ENCODE measurements at regions not wholly inside any gene's neighbourhood (a gene's known extent, or its start where the extent isn't known, plus 50 kb on each side); places are given as distances from the start of the nearest gene placed in this dataset.
"Not testable (repeated sequence)": the region's sequence is repeated elsewhere in the genome, so short reads cannot be mapped to it uniquely, and the experiment has no call there.

DNA sequence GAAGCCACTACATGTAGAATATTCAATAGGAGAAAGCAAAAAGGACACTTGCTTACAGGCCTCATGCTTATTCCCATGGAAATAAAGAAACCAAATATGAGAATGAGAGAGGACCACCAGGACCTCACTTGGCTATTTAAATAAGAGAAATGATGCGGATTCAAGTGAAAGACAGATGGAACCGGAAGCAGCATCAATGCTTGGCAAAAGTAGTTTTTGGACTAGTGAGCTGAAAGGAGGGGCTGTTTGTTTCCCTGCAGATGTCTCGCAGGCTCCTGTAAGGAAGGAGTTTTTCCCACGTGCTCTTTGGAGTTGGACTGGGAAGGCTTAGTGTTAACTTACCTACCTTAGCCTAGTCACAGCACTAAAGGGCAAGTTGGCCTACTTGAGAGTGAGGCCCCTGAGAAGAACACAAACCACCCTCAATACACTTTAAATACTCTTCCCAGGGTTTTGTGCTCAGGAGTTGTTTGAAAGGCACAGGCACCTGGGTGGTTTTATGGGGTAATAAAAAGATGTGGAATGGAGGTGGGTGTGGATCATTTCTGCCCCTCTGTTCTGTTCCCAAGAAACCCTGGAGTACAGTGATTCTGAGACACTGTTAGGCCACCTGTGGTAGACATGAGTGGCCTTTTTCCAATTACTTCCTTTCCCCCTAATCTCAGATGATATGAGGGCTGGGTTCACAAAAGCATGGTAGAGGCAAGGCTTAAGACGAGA is 113.3 kb upstream of the C1GALT1C1 start:
- in situ Hi-C loops (cut with MboI; ENCODE audit: low sequenced_read_pairs): no loop called here
- Histone ChIP-seq H3K4me1 (no peaks in the 10 kb centered on the region), H3K4me3 (no peak overlapping the region), H3K36me3 (replicated peaks) (no peaks in the 10 kb centered on the region), H3K27me3 (ENCODE audit: low read depth) (no peaks in the 10 kb centered on the region), H3K9me3 (no peaks in the 10 kb centered on the region)
- no peak for DNase-seq (ENCODE audit: low spot score in 2 of 2)

DNA sequence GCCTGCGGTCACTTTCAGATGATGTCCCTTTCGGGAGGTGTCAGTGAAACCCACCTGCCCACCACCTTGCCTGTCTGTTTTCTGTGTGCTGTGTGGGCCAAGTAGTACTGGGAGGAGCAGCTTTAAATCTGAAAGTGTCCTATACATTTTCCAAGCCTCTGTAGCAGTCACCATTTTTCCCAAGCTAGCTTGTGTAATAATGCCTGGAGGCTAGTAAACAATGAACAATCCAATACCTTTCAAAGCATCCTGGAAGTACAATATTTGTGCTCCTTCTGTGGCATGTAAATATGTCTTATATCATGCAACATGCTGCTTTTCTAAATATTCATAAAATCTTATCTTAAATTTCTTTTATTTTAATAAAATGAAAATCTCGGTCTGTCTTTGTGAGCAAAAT is 111.6 kb upstream of the C1GALT1C1 start:
- Histone ChIP-seq H3K4me1 (no peaks in the 10 kb centered on the region), H3K9me3 (no peaks in the 10 kb centered on the region), H3K27me3 (ENCODE audit: low read depth) (no peaks in the 10 kb centered on the region), H3K36me3 (replicated peaks) (no peaks in the 10 kb centered on the region), H3K4me3 (no peak overlapping the region)
- DNase-seq (ENCODE audit: low spot score in 2 of 2): no peak
- in situ Hi-C loops (cut with MboI; ENCODE audit: low sequenced_read_pairs): no loop called here

DNA sequence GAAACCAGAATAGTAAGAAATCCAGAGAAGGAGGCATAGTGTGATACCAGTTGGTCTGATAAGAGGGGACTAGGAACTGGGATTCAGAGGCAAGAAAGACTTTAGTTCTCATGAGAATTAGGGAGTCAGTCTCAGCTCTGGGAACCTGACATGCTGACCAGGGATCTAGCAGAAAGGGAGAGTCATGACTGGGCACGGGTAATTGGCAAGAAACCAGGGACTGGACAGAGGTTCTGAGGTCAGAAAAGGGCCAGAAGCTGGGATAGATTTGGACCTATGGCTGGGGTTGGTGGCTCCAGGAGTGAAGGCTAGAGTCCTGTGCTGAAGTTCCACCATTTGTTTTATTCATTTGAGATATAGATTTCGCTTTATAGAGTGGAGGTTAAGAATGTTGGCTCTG is 110.2 kb upstream of the C1GALT1C1 start:
- Histone ChIP-seq H3K4me1 (no peaks in the 10 kb centered on the region), H3K36me3 (replicated peaks) (no peaks in the 10 kb centered on the region), H3K27me3 (ENCODE audit: low read depth) (no peaks in the 10 kb centered on the region), H3K9me3 (no peaks in the 10 kb centered on the region), H3K4me3 (no peak overlapping the region)
- no peak for DNase-seq (ENCODE audit: low spot score in 2 of 2)
- in situ Hi-C loops (cut with MboI; ENCODE audit: low sequenced_read_pairs): no loop called here

DNA sequence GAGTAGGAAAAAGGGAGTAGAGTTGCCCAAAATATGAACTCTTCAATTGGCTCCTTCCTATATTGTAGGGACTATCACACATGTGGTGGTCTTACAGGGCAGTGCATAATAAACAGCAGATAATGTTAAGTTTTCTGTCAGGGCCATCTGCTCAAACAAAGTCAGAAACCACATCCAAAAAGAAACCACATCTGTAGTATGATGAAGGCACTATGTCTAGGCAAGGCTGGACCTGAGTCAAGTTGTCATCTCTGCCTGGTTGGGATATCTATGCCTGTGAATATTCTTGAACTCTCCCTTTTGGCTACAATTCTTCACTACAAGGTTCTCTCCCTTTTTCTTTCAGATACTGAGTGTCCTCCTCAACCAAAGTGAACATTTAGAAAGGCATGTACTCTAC is 109.4 kb upstream of the C1GALT1C1 start:
- H3K27me3 ChIP-seq (ENCODE audit: low read depth): no peaks in the 10 kb centered on the region
- no peaks in the 10 kb centered on the region for H3K9me3 ChIP-seq
- no peak for DNase-seq (ENCODE audit: low spot score in 2 of 2)
- no peaks in the 10 kb centered on the region for H3K4me1 ChIP-seq
- in situ Hi-C loops (cut with MboI; ENCODE audit: low sequenced_read_pairs): no loop called here
- no peaks in the 10 kb centered on the region for H3K36me3 ChIP-seq (replicated peaks)
- H3K4me3 ChIP-seq: no peak overlapping the region

GRCh38 chrX:120736989-120737388 is 107.1 kb upstream of the C1GALT1C1 start:
- in situ Hi-C loops (cut with MboI; ENCODE audit: low sequenced_read_pairs): no loop called here
- Histone ChIP-seq H3K36me3 (replicated peaks) (no peaks in the 10 kb centered on the region), H3K27me3 (ENCODE audit: low read depth) (no peaks in the 10 kb centered on the region), H3K9me3 (no peaks in the 10 kb centered on the region), H3K4me1 (no peaks in the 10 kb centered on the region), H3K4me3 (no peak overlapping the region)
- DNase-seq (ENCODE audit: low spot score in 2 of 2): no peak

DNA sequence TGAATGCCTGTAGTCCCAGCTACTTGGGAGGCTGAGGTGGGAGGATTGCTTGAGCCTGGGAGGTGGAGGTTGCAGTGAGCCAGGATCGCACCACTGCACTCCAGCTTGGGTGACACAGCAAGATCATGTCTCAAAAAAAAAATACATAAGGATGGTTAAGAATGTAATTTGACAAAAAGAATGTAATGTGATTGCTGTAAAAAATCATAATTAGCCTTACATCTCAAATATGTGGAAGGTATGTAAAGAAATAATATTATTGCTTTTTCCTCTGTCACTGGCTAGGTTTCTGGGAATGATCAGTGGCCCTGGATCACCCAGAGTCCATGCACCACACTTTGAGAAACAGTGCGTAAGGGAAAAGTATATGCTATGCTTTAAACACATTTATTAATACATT is 106.1 kb upstream of the C1GALT1C1 start:
- H3K9me3 ChIP-seq: no peaks in the 10 kb centered on the region
- no peaks in the 10 kb centered on the region for H3K36me3 ChIP-seq (replicated peaks)
- in situ Hi-C loops (cut with MboI; ENCODE audit: low sequenced_read_pairs): no loop called here
- DNase-seq (ENCODE audit: low spot score in 2 of 2): no peak
- H3K4me3 ChIP-seq: no peak overlapping the region
- H3K4me1 ChIP-seq: no peaks in the 10 kb centered on the region
- H3K27me3 ChIP-seq (ENCODE audit: low read depth): no peaks in the 10 kb centered on the region

- in situ Hi-C loops (cut with MboI; ENCODE audit: low sequenced_read_pairs): no loop called here
- Histone ChIP-seq H3K9me3 (no peaks in the 10 kb centered on the region), H3K27me3 (ENCODE audit: low read depth) (no peaks in the 10 kb centered on the region), H3K4me1 (no peaks in the 10 kb centered on the region), H3K36me3 (replicated peaks) (no peaks in the 10 kb centered on the region), H3K4me3 (no peak overlapping the region)
- no peak for DNase-seq (ENCODE audit: low spot score in 2 of 2)
Observed at GRCh38 chrX:120732879-120733278, 103.0 kb upstream of the C1GALT1C1 start.

DNA sequence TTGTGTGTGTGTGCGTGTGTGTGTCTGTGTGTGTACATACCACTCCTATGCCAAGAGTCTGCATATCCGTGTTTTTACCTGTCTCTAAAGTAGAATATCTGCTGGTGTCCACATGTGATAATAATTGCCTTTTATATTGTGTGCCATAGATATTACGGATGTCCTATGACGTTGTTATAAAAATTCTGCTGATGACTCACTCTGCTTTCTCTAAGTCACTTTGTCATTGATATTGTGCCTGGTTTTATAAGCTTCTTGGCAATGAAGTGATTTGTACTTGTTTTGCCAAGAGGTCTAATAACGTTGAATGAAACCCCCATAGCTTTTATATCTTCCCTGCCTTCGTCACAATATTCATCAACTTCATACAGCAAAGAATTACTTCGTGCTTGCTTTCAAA is 102.6 kb upstream of the C1GALT1C1 start:
- Histone ChIP-seq H3K4me1 (no peaks in the 10 kb centered on the region), H3K4me3 (no peak overlapping the region), H3K9me3 (no peaks in the 10 kb centered on the region), H3K36me3 (replicated peaks) (no peaks in the 10 kb centered on the region), H3K27me3 (ENCODE audit: low read depth) (no peaks in the 10 kb centered on the region)
- in situ Hi-C loops (cut with MboI; ENCODE audit: low sequenced_read_pairs): no loop called here
- DNase-seq (ENCODE audit: low spot score in 2 of 2): no peak

DNA sequence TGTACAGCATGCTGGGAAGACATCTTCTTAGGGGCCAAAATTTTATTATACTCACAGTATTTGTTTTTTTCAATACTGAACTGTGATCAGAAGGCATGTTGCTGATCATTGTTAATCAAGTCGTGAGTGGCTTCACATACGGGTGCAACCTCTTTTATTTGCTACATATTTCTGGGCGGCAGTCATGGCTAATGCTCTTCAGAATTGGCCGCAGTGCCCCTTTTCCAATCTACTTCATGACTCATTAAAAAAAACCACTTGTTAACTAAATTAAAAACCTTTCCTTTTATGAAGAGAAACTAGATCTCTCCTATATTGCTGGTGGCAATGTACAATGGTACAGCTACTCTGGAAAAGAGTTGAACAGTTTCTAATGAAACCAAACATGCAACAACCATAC is 101.5 kb upstream of the C1GALT1C1 start:
- Histone ChIP-seq H3K4me3 (no peak overlapping the region), H3K9me3 (no peaks in the 10 kb centered on the region), H3K36me3 (replicated peaks) (no peaks in the 10 kb centered on the region), H3K27me3 (ENCODE audit: low read depth) (no peaks in the 10 kb centered on the region), H3K4me1 (no peaks in the 10 kb centered on the region)
- in situ Hi-C loops (cut with MboI; ENCODE audit: low sequenced_read_pairs): no loop called here
- DNase-seq (ENCODE audit: low spot score in 2 of 2): no peak

DNA sequence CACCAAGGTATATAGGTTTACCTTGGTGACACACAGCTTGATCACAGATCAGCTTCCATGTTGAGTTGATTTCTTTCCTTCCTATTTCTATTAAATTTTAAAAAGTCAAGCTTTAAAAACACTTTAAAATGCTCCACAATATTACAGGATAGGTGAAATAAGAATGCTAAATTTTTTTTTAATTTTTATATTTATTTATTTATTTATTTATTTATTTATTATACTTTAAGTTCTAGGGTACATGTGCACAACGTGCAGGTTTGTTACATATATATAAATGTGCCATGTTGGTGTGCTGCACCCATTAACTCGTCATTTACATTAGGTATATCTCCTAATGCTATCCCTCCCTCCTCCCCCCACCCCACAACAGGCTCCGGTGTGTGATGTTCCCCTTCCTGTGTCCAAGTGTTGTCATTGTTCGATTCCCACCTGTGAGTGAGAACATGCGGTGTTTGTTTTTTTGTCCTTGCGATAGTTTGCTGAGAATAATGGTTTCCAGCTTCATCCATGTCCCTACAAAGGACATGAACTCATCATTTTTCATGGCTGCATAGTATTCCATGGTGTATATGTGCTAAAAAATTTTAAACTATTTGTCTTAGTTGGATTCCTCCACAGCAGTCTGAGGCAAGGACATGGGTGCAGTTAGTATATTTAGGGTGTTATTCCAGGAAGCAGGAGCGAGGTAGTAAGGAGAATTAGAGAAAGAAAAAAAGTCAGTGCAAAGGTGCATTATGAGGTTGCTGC is 99.8 kb upstream of the C1GALT1C1 start:
- H3K9me3 ChIP-seq; H3K36me3 ChIP-seq (replicated peaks); H3K4me1 ChIP-seq; H3K27me3 ChIP-seq (ENCODE audit: low read depth); DNase-seq (ENCODE audit: low spot score in 2 of 2); H3K4me3 ChIP-seq; in situ Hi-C loops (cut with MboI; ENCODE audit: low sequenced_read_pairs): not testable (repeated sequence)

GRCh38 chrX:120727911-120728310 is 98.1 kb upstream of the C1GALT1C1 start:
- H3K27me3 ChIP-seq (ENCODE audit: low read depth): no peaks in the 10 kb centered on the region; the same call in 1 of the 2 replicates
- in situ Hi-C loops (cut with MboI; ENCODE audit: low sequenced_read_pairs): no loop called here
- no peaks in the 10 kb centered on the region for H3K36me3 ChIP-seq (replicated peaks)
- H3K4me1 ChIP-seq: no peaks in the 10 kb centered on the region
- no peak for DNase-seq (ENCODE audit: low spot score in 2 of 2)
- no peak overlapping the region for H3K4me3 ChIP-seq
- no peaks in the 10 kb centered on the region; the same call in 1 of the 2 replicates for H3K9me3 ChIP-seq

GRCh38 chrX:120727452-120727851 is 97.6 kb upstream of the C1GALT1C1 start:
- H3K4me1 ChIP-seq: no peaks in the 10 kb centered on the region
- no peak overlapping the region for H3K4me3 ChIP-seq
- in situ Hi-C loops (cut with MboI; ENCODE audit: low sequenced_read_pairs): no loop called here
- no peaks in the 10 kb centered on the region for H3K36me3 ChIP-seq (replicated peaks)
- H3K9me3 ChIP-seq: no peaks in the 10 kb centered on the region; the same call in 1 of the 2 replicates
- no peaks in the 10 kb centered on the region; the same call in 1 of the 2 replicates for H3K27me3 ChIP-seq (ENCODE audit: low read depth)
- no peak for DNase-seq (ENCODE audit: low spot score in 2 of 2)

DNA sequence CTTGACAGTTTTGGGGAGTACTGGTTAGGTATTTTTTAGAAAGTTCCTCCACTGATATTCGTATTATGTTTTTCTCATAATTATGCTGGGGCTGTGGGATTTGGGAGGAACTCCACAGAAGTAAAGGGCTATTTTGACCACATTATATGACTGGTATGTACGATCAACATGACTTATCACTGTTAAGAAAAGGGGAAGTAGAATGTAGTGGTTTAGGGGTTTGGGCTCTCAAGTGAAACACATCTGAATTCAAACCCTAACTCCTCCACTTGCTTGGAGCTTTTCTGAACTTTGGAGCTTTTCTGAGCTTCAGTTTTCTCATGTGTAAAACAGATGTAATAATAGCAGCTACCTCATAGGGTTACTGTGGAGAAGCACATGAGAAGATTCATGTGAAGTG is 96.4 kb upstream of the C1GALT1C1 start:
- no peaks in the 10 kb centered on the region; the same call in 1 of the 2 replicates for H3K9me3 ChIP-seq
- in situ Hi-C loops (cut with MboI; ENCODE audit: low sequenced_read_pairs): no loop called here
- no peaks in the 10 kb centered on the region; the same call in 1 of the 2 replicates for H3K27me3 ChIP-seq (ENCODE audit: low read depth)
- no peaks in the 10 kb centered on the region for H3K36me3 ChIP-seq (replicated peaks)
- DNase-seq (ENCODE audit: low spot score in 2 of 2): no peak
- no peaks in the 10 kb centered on the region for H3K4me1 ChIP-seq
- H3K4me3 ChIP-seq: no peak overlapping the region

DNA sequence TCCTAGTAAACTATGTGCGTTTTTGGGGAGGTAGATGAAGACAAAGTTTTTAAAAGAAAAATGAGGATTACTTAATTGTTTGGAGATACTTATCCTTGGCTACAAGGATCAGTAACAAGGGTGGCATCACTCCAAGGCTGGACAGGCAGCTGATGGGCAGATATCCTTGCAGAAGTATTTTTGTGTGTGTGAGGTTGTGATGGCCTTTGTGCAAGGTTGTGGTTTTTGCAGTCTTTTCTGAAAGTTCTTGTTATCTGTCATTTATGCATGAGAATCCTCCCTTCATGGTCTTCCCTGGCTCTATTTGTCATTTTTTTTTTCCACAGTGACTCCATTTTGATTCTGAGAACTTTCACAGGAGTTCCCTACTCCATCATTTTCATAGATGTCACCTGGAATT is 96.0 kb upstream of the C1GALT1C1 start:
- H3K9me3 ChIP-seq: no peaks in the 10 kb centered on the region; the same call in 1 of the 2 replicates
- DNase-seq (ENCODE audit: low spot score in 2 of 2): no peak
- no peak overlapping the region for H3K4me3 ChIP-seq
- no peaks in the 10 kb centered on the region for H3K36me3 ChIP-seq (replicated peaks)
- no peaks in the 10 kb centered on the region for H3K4me1 ChIP-seq
- in situ Hi-C loops (cut with MboI; ENCODE audit: low sequenced_read_pairs): no loop called here
- H3K27me3 ChIP-seq (ENCODE audit: low read depth): no peaks in the 10 kb centered on the region; the same call in 1 of the 2 replicates
